Activated CD4-positive, alpha-beta T cell treated with anti-CD3 and anti-CD28 coated beads, Interleukin-2, amount 10 ng/mL, durations not matched to agents 24 days and 14 days (primary cell): ENCODE measurements at regions not wholly inside any gene's neighbourhood (a gene's known extent, or its start where the extent isn't known, plus 50 kb on each side); places are given as distances from the start of the nearest gene placed in this dataset.

Experiments used
- DNase-seq: peaks from one replicate; pipeline ENCODE4 v3.0.0; 2022
- H3K27ac Mint-ChIP-seq: one replicate; pipeline ENCODE4 v1.8.0; 2022; ENCODE audit warnings: mild to moderate bottlenecking, mixed read lengths
- H3K27me3 Mint-ChIP-seq: one replicate; pipeline ENCODE4 v1.8.0; 2022; ENCODE audit warnings: mixed read lengths
- H3K36me3 Mint-ChIP-seq: one replicate; pipeline ENCODE4 v1.8.0; 2022; ENCODE audit warnings: low read depth, mild to moderate bottlenecking, mixed read lengths
- H3K4me1 Mint-ChIP-seq: one replicate; pipeline ENCODE4 v1.8.0; 2021; ENCODE audit warnings: mixed read lengths
- H3K4me3 Mint-ChIP-seq: one replicate; pipeline ENCODE4 v1.8.0; 2022; ENCODE audit warnings: mild to moderate bottlenecking, moderate library complexity, mixed read lengths
- H3K9me3 Mint-ChIP-seq: one replicate; pipeline ENCODE4 v1.8.0; 2021; ENCODE audit warnings: mixed read lengths
- intact Hi-C: fragments of 100-400 bp; cut with micrococcal nuclease; formaldehyde crosslinking; loops from one replicate; pipeline ENCODE4 v1.15.1; 2023

- H3K36me3 Mint-ChIP-seq, result no peaks in the 10 kb centered on the region
- no peaks in the 10 kb centered on the region for H3K9me3 Mint-ChIP-seq
- DNase-seq, result no peak
- no peaks in the 10 kb centered on the region for H3K27me3 Mint-ChIP-seq
- H3K4me1 Mint-ChIP-seq, result no peaks in the 10 kb centered on the region
- intact Hi-C loops, result no loop called here
- H3K27ac Mint-ChIP-seq, result no peak overlapping the region
- no peak overlapping the region for H3K4me3 Mint-ChIP-seq
Observed at GRCh38 chr18:24930478-24930877, 421.5 kb downstream of the ZNF521 start.

- no peaks in the 10 kb centered on the region for H3K36me3 Mint-ChIP-seq
- no peak overlapping the region for H3K27ac Mint-ChIP-seq
- H3K4me1 Mint-ChIP-seq, result no peaks in the 10 kb centered on the region
- no peak overlapping the region for H3K4me3 Mint-ChIP-seq
- intact Hi-C loops, result no loop called here
- H3K27me3 Mint-ChIP-seq, result no peaks in the 10 kb centered on the region
- no peaks in the 10 kb centered on the region for H3K9me3 Mint-ChIP-seq
- no peak for DNase-seq
Observed at GRCh38 chr18:24930971-24931370, 421.0 kb downstream of the ZNF521 start.

- H3K36me3 Mint-ChIP-seq, result no peaks in the 10 kb centered on the region
Observed at GRCh38 chr18:24933345-24933744, 418.6 kb downstream of the ZNF521 start.

GRCh38 chr18:24934258-24934932, 417.6 kb downstream of the ZNF521 start:
- H3K27ac Mint-ChIP-seq, result no peak overlapping the region
- intact Hi-C loops, result no loop called here
- H3K4me3 Mint-ChIP-seq, result no peak overlapping the region
- no peaks in the 10 kb centered on the region for H3K9me3 Mint-ChIP-seq
- H3K27me3 Mint-ChIP-seq, result no peaks in the 10 kb centered on the region
- no peaks in the 10 kb centered on the region for H3K36me3 Mint-ChIP-seq
- DNase-seq, result no peak
- no peaks in the 10 kb centered on the region for H3K4me1 Mint-ChIP-seq

More at GRCh38 chr18:24933345-24933744, 418.6 kb downstream of the ZNF521 start:
- DNase-seq, result no peak
- intact Hi-C loops, result no loop called here
- Mint-ChIP-seq H3K4me1 (no peaks in the 10 kb centered on the region), H3K4me3 (no peak overlapping the region), H3K9me3 (no peaks in the 10 kb centered on the region), H3K27me3 (no peaks in the 10 kb centered on the region), H3K27ac (no peak overlapping the region)

GRCh38 chr18:24935008-24935407, 417.0 kb downstream of the ZNF521 start:
- Mint-ChIP-seq H3K36me3 (no peaks in the 10 kb centered on the region), H3K27ac (no peak overlapping the region), H3K4me3 (no peak overlapping the region), H3K4me1 (no peaks in the 10 kb centered on the region), H3K9me3 (no peaks in the 10 kb centered on the region), H3K27me3 (no peaks in the 10 kb centered on the region)
- no peak for DNase-seq
- intact Hi-C loops, result no loop called here

GRCh38 chr18:24935896-24936295, 416.1 kb downstream of the ZNF521 start:
- Mint-ChIP-seq H3K4me3 (no peak overlapping the region), H3K27me3 (no peaks in the 10 kb centered on the region), H3K27ac (no peak overlapping the region), H3K4me1 (no peaks in the 10 kb centered on the region), H3K36me3 (no peaks in the 10 kb centered on the region), H3K9me3 (no peaks in the 10 kb centered on the region)
- DNase-seq, result no peak
- intact Hi-C loops, result no loop called here

GRCh38 chr18:24936691-24937090, 415.3 kb downstream of the ZNF521 start:
- Mint-ChIP-seq H3K4me1 (no peaks in the 10 kb centered on the region), H3K27me3 (no peaks in the 10 kb centered on the region), H3K9me3 (no peaks in the 10 kb centered on the region), H3K4me3 (no peak overlapping the region), H3K27ac (no peak overlapping the region), H3K36me3 (no peaks in the 10 kb centered on the region)
- intact Hi-C loops, result no loop called here
- no peak for DNase-seq

GRCh38 chr18:24937639-24938275, 414.2 kb downstream of the ZNF521 start:
- intact Hi-C loops, result no loop called here
- Mint-ChIP-seq H3K27me3 (no peaks in the 10 kb centered on the region), H3K9me3 (no peaks in the 10 kb centered on the region), H3K4me3 (no peak overlapping the region), H3K27ac (no peak overlapping the region), H3K36me3 (no peaks in the 10 kb centered on the region), H3K4me1 (no peaks in the 10 kb centered on the region)
- no peak for DNase-seq

- Mint-ChIP-seq H3K4me3 (no peak overlapping the region), H3K27me3 (no peaks in the 10 kb centered on the region), H3K27ac (no peak overlapping the region), H3K4me1 (no peaks in the 10 kb centered on the region), H3K9me3 (no peaks in the 10 kb centered on the region), H3K36me3 (no peaks in the 10 kb centered on the region)
- no peak for DNase-seq
- intact Hi-C loops, result no loop called here
Observed at GRCh38 chr18:24940416-24940815, 411.6 kb downstream of the ZNF521 start.

- DNase-seq, result no peak
- H3K36me3 Mint-ChIP-seq, result no peaks in the 10 kb centered on the region
- H3K4me1 Mint-ChIP-seq, result no peaks in the 10 kb centered on the region
- no peaks in the 10 kb centered on the region for H3K27me3 Mint-ChIP-seq
- H3K27ac Mint-ChIP-seq, result no peak overlapping the region
- no peak overlapping the region for H3K4me3 Mint-ChIP-seq
- H3K9me3 Mint-ChIP-seq, result no peaks in the 10 kb centered on the region
- intact Hi-C loops, result no loop called here
Observed at GRCh38 chr18:24941174-24941951, 410.6 kb downstream of the ZNF521 start.

- Mint-ChIP-seq H3K4me3 (no peak overlapping the region), H3K4me1 (no peaks in the 10 kb centered on the region)
- intact Hi-C loops, result no loop called here
Observed at GRCh38 chr18:24942144-24942543, 409.8 kb downstream of the ZNF521 start.

GRCh38 chr18:24947521-24948305, 404.3 kb downstream of the ZNF521 start:
- H3K9me3 Mint-ChIP-seq, result no peaks in the 10 kb centered on the region
- no peak overlapping the region for H3K27ac Mint-ChIP-seq
- no peak overlapping the region for H3K4me3 Mint-ChIP-seq
- H3K4me1 Mint-ChIP-seq, result no peaks in the 10 kb centered on the region
- DNase-seq, result no peak
- H3K36me3 Mint-ChIP-seq, result no peaks in the 10 kb centered on the region
- intact Hi-C loops, result no loop called here
- no peaks in the 10 kb centered on the region for H3K27me3 Mint-ChIP-seq

More at GRCh38 chr18:24942144-24942543, 409.8 kb downstream of the ZNF521 start:
- H3K9me3 Mint-ChIP-seq, result no peaks in the 10 kb centered on the region
- H3K36me3 Mint-ChIP-seq, result no peaks in the 10 kb centered on the region
- DNase-seq, result no peak
- H3K27ac Mint-ChIP-seq, result no peak overlapping the region
- H3K27me3 Mint-ChIP-seq, result no peaks in the 10 kb centered on the region

- Mint-ChIP-seq H3K9me3 (no peaks in the 10 kb centered on the region), H3K36me3 (no peaks in the 10 kb centered on the region), H3K4me3 (no peak overlapping the region), H3K4me1 (no peaks in the 10 kb centered on the region), H3K27ac (no peak overlapping the region), H3K27me3 (no peaks in the 10 kb centered on the region)
- intact Hi-C loops, result no loop called here
- no peak for DNase-seq
Observed at GRCh38 chr18:24949908-24950307, 402.1 kb downstream of the ZNF521 start.

GRCh38 chr18:24954341-24954740, 397.6 kb downstream of the ZNF521 start:
- intact Hi-C loops, result no loop called here
- DNase-seq, result no peak
- no peaks in the 10 kb centered on the region for H3K4me1 Mint-ChIP-seq

More at GRCh38 chr18:24954341-24954740, 397.6 kb downstream of the ZNF521 start:
- Mint-ChIP-seq H3K36me3 (no peaks in the 10 kb centered on the region), H3K27me3 (no peaks in the 10 kb centered on the region), H3K4me3 (no peak overlapping the region), H3K27ac (no peak overlapping the region), H3K9me3 (no peaks in the 10 kb centered on the region)
